ENCODE measurements at regions not wholly inside any gene's neighbourhood (a gene's known extent, or its start where the extent isn't known, plus 50 kb on each side); places are given as distances from the start of the nearest gene placed in this dataset.

GRCh38 chr1:238672262-238672661 lies 714.1 kb upstream of the CHRM3 start:
- Mint-ChIP-seq H3K36me3 (ENCODE audit: insufficient read depth, unreplicated experiment) (no peaks in the 10 kb centered on the region), H3K4me1 (ENCODE audit: low read depth, unreplicated experiment) (no peaks in the 10 kb centered on the region), H3K9me3 (ENCODE audit: unreplicated experiment) (no peaks in the 10 kb centered on the region), H3K4me3 (ENCODE audit: unreplicated experiment) (no peak overlapping the region), H3K27ac (ENCODE audit: unreplicated experiment) (no peak overlapping the region), H3K27me3 (ENCODE audit: insufficient read depth, unreplicated experiment) (no peaks in the 10 kb centered on the region)
- no TSS peak for BruUV-seq (replicated peaks)
- TF ChIP-seq, protein P1, sequence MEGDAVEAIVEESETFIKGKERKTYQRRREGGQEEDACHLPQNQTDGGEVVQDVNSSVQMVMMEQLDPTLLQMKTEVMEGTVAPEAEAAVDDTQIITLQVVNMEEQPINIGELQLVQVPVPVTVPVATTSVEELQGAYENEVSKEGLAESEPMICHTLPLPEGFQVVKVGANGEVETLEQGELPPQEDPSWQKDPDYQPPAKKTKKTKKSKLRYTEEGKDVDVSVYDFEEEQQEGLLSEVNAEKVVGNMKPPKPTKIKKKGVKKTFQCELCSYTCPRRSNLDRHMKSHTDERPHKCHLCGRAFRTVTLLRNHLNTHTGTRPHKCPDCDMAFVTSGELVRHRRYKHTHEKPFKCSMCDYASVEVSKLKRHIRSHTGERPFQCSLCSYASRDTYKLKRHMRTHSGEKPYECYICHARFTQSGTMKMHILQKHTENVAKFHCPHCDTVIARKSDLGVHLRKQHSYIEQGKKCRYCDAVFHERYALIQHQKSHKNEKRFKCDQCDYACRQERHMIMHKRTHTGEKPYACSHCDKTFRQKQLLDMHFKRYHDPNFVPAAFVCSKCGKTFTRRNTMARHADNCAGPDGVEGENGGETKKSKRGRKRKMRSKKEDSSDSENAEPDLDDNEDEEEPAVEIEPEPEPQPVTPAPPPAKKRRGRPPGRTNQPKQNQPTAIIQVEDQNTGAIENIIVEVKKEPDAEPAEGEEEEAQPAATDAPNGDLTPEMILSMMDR (IDR thresholded peaks at IDR 0.05; ENCODE audit: insufficient read depth in 1 of 2, low read depth in 1 of 2, low read length in 1 of 2, severe bottlenecking in 1 of 2, unreplicated experiment in 1 of 2) = no peak
- Histone ChIP-seq H3K27me3 (replicated peaks; ENCODE audit: control insufficient read depth, insufficient read depth, low read length) (no peaks in the 10 kb centered on the region), H3K4me3 (ENCODE audit: low read depth, low read length) (no peak overlapping the region), H3K36me3 (ENCODE audit: control insufficient read depth, insufficient read depth, low read length) (no peaks in the 10 kb centered on the region), H3K4me1 (peaks cover 3% of the 10 kb centered on the region; the same call in 1 of the 2 replicates), H3K9me3 (no peaks in the 10 kb centered on the region)
- CTCF ChIA-PET = no interaction called here
- POLR2A ChIA-PET = no interaction called here
- no peak for DNase-seq
- intact Hi-C loops (cut with micrococcal nuclease; ENCODE audit: unreplicated experiment) = no loop called here

DNA sequence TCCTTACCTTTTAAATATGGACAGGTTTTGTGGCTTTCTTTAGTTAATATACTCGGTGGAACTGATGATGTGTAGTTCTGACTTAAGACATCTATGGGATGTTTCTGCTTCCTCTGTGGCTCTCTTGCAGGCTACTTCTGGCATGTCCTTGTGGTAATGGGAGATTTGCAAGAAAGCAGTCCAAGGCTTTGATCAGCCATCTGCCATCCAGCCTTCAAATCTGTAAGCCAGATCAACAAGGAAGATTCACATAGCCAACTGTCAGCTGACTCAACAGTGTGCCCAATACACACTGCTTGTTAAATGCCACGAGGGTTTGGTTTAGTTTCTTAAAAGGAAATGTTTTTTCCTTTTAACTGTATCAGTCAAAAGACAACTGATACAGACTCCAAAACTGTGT lies 722.2 kb upstream of the CHRM3 start:
- intact Hi-C loops (cut with micrococcal nuclease; ENCODE audit: unreplicated experiment) = no loop called here
- Mint-ChIP-seq H3K4me3 (ENCODE audit: unreplicated experiment) (no peak overlapping the region), H3K27ac (ENCODE audit: unreplicated experiment) (no peak overlapping the region), H3K4me1 (ENCODE audit: low read depth, unreplicated experiment) (no peaks in the 10 kb centered on the region), H3K36me3 (ENCODE audit: insufficient read depth, unreplicated experiment) (no peaks in the 10 kb centered on the region), H3K9me3 (ENCODE audit: unreplicated experiment) (peaks cover 11% of the 10 kb centered on the region), H3K27me3 (ENCODE audit: insufficient read depth, unreplicated experiment) (no peaks in the 10 kb centered on the region)
- POLR2A ChIA-PET = no interaction called here
- H3K27me3 ChIP-seq (replicated peaks; ENCODE audit: control insufficient read depth, insufficient read depth, low read length) = no peaks in the 10 kb centered on the region
- H3K36me3 ChIP-seq (ENCODE audit: control insufficient read depth, insufficient read depth, low read length) = no peaks in the 10 kb centered on the region
- 0 out of 2 replicates have a peak, but pooled peaks cover under 1% of the 10 kb centered on the region for H3K9me3 ChIP-seq
- TF ChIP-seq, protein P1 (IDR thresholded peaks at IDR 0.05; ENCODE audit: insufficient read depth in 1 of 2, low read depth in 1 of 2, low read length in 1 of 2, severe bottlenecking in 1 of 2, unreplicated experiment in 1 of 2) = no peak
- DNase-seq = no peak
- H3K4me1 ChIP-seq = peaks cover 2% of the 10 kb centered on the region
- BruUV-seq (replicated peaks) = no TSS peak
- H3K4me3 ChIP-seq (ENCODE audit: low read depth, low read length) = no peak overlapping the region
- CTCF ChIA-PET = no interaction called here

- no TSS peak for BruUV-seq (replicated peaks)
- no peaks in the 10 kb centered on the region for H3K27me3 Mint-ChIP-seq (ENCODE audit: insufficient read depth, unreplicated experiment)
- no peak for DNase-seq
- intact Hi-C loops (cut with micrococcal nuclease; ENCODE audit: unreplicated experiment) = no loop called here
- POLR2A ChIA-PET = no interaction called here
- H3K27ac Mint-ChIP-seq (ENCODE audit: unreplicated experiment) = no peak overlapping the region
- no peaks in the 10 kb centered on the region for H3K36me3 Mint-ChIP-seq (ENCODE audit: insufficient read depth, unreplicated experiment)
- peaks cover 7% of the 10 kb centered on the region for H3K4me1 Mint-ChIP-seq (ENCODE audit: low read depth, unreplicated experiment)
- TF ChIP-seq, protein P1 (IDR thresholded peaks at IDR 0.05; ENCODE audit: insufficient read depth in 1 of 2, low read depth in 1 of 2, low read length in 1 of 2, severe bottlenecking in 1 of 2, unreplicated experiment in 1 of 2) = no peak
- peaks cover 10% of the 10 kb centered on the region for H3K9me3 Mint-ChIP-seq (ENCODE audit: unreplicated experiment)
- Histone ChIP-seq H3K9me3 (peaks cover 15% of the 10 kb centered on the region; the same call in 1 of the 2 replicates), H3K27me3 (replicated peaks; ENCODE audit: control insufficient read depth, insufficient read depth, low read length) (no peaks in the 10 kb centered on the region), H3K4me3 (ENCODE audit: low read depth, low read length) (no peak overlapping the region), H3K4me1 (peaks cover 13% of the 10 kb centered on the region), H3K36me3 (ENCODE audit: control insufficient read depth, insufficient read depth, low read length) (no peaks in the 10 kb centered on the region)
- CTCF ChIA-PET = no interaction called here
- H3K4me3 Mint-ChIP-seq (ENCODE audit: unreplicated experiment) = no peak overlapping the region
These were observed 725.5 kb upstream of the CHRM3 start for GRCh38 chr1:238660849-238661248.

Data from Caco-2 (cell line).